HK-2 (cell line): ENCODE measurements at regions not wholly inside any gene's neighbourhood (a gene's known extent, or its start where the extent isn't known, plus 50 kb on each side); places are given as distances from the start of the nearest gene placed in this dataset.

Source experiments
- DNase-seq: peaks from one replicate; pipeline ENCODE4 v3.0.0-alpha.2; 2018; ENCODE audit not compliant: unreplicated experiment

- no peak for DNase-seq
These were observed 98.7 kb downstream of the C16orf95 start for GRCh38 chr16:87218281-87219055.

- DNase-seq, result no peak
These were observed 97.8 kb downstream of the C16orf95 start for GRCh38 chr16:87219287-87219909.

GRCh38 chr16:87221633-87222032 lies 95.6 kb downstream of the C16orf95 start:
- DNase-seq, result no peak

- no peak for DNase-seq
These were observed 94.9 kb downstream of the C16orf95 start for GRCh38 chr16:87222335-87222734.

- DNase-seq, result no peak
These were observed 93.4 kb downstream of the C16orf95 start for GRCh38 chr16:87223656-87224248.

GRCh38 chr16:87226926-87227295 lies 90.3 kb downstream of the C16orf95 start:
- DNase-seq, result no peak

GRCh38 chr16:87227296-87227951 lies 89.8 kb downstream of the C16orf95 start:
- DNase-seq, result no peak

GRCh38 chr16:87228363-87228762 lies 88.8 kb downstream of the C16orf95 start:
- no peak for DNase-seq

GRCh38 chr16:87229230-87230188 lies 87.7 kb downstream of the C16orf95 start:
- no peak for DNase-seq

GRCh38 chr16:87230571-87230970 lies 86.6 kb downstream of the C16orf95 start:
- DNase-seq, result no peak

GRCh38 chr16:87231295-87231694 lies 85.9 kb downstream of the C16orf95 start:
- no peak for DNase-seq

GRCh38 chr16:87231911-87232310 lies 85.3 kb downstream of the C16orf95 start:
- no peak for DNase-seq

GRCh38 chr16:87233928-87234327 lies 83.3 kb downstream of the C16orf95 start:
- no peak for DNase-seq

- no peak for DNase-seq
These were observed 82.6 kb downstream of the C16orf95 start for GRCh38 chr16:87234601-87235000.

GRCh38 chr16:87235810-87236515 lies 81.2 kb downstream of the C16orf95 start:
- DNase-seq, result no peak

- DNase-seq, result no peak
These were observed 80.6 kb downstream of the C16orf95 start for GRCh38 chr16:87236516-87237115.

GRCh38 chr16:87238361-87238715 lies 78.9 kb downstream of the C16orf95 start:
- no peak for DNase-seq

- no peak for DNase-seq
These were observed 77.6 kb downstream of the C16orf95 start for GRCh38 chr16:87239545-87239944.

GRCh38 chr16:87240211-87241136 lies 76.7 kb downstream of the C16orf95 start:
- no peak for DNase-seq
